Hematopoietic multipotent progenitor cell (in vitro differentiated cells): ENCODE measurements at regions not wholly inside any gene's neighbourhood (a gene's known extent, or its start where the extent isn't known, plus 50 kb on each side); places are given as distances from the start of the nearest gene placed in this dataset.
A peak's percentile ranks its signal among the peaks of the same experiment; 100 is the strongest.

ENCODE experiments used
- DNase-seq, 3 donors: peaks; one replicate each; pipeline ENCODE4 v3.0.0-alpha.2; 2011 to 2015; ENCODE audit warnings: low read depth in 2 of 3, low spot score in 2 of 3

- DNase-seq, result no peak
Measured at GRCh38 chr6:100144991-100145390, 151.0 kb upstream of the MCHR2 start.

GRCh38 chr6:100138346-100139022 is 144.5 kb upstream of the MCHR2 start:
- DNase-seq, result no peak

- no peak for DNase-seq
Measured at GRCh38 chr6:100137759-100138158, 143.7 kb upstream of the MCHR2 start.

GRCh38 chr6:100136590-100136989 is 142.6 kb upstream of the MCHR2 start:
- no peak for DNase-seq

- DNase-seq, result no peak
Measured at GRCh38 chr6:100135977-100136376, 142.0 kb upstream of the MCHR2 start.

GRCh38 chr6:100134703-100135102 is 140.7 kb upstream of the MCHR2 start:
- no peak for DNase-seq

GRCh38 chr6:100134297-100134696 is 140.3 kb upstream of the MCHR2 start:
- DNase-seq, result no peak

- DNase-seq, result no peak
Measured at GRCh38 chr6:100132005-100132404, 138.0 kb upstream of the MCHR2 start.

GRCh38 chr6:100130630-100131029 is 136.6 kb upstream of the MCHR2 start:
- DNase-seq, result no peak

- DNase-seq, result no peak
Measured at GRCh38 chr6:100126790-100127484, 132.9 kb upstream of the MCHR2 start.

- DNase-seq, result no peak
Measured at GRCh38 chr6:100121854-100122609, 128.0 kb upstream of the MCHR2 start.

GRCh38 chr6:100119261-100119660 is 125.2 kb upstream of the MCHR2 start:
- no peak for DNase-seq

- DNase-seq, result no peak
Measured at GRCh38 chr6:100118301-100118700, 124.3 kb upstream of the MCHR2 start.

- no peak for DNase-seq
Measured at GRCh38 chr6:100117680-100118079, 123.7 kb upstream of the MCHR2 start.

GRCh38 chr6:100116411-100117194 is 122.6 kb upstream of the MCHR2 start:
- peak in 2 of 3 donors; percentile 43 to 68 for DNase-seq

- no peak for DNase-seq
Measured at GRCh38 chr6:100115407-100116101, 121.5 kb upstream of the MCHR2 start.

- DNase-seq, result no peak
Measured at GRCh38 chr6:100112855-100113508, 119.0 kb upstream of the MCHR2 start.

GRCh38 chr6:100105919-100106529 is 112.0 kb upstream of the MCHR2 start:
- DNase-seq, result no peak

GRCh38 chr6:100105138-100105537 is 111.1 kb upstream of the MCHR2 start:
- DNase-seq, result no peak
